Ovary (tissue), 7 donors: ENCODE measurements at regions not wholly inside any gene's neighbourhood (a gene's known extent, or its start where the extent isn't known, plus 50 kb on each side); places are given as distances from the start of the nearest gene placed in this dataset.

Source experiments
- DNase-seq, 5 donors: peaks; one replicate each; pipeline ENCODE4 v3.0.0-alpha.2; 2019 to 2020
- H3K27ac ChIP-seq, 2 donors: fragments of 200-600 bp; one replicate each; pipeline versions ENCODE4 v1.5.1 to v1.8.0; 2019 to 2022
- H3K27me3 ChIP-seq: fragments of 200-600 bp; one replicate; pipeline ENCODE4 v1.8.0; 2022
- H3K36me3 ChIP-seq: fragments of 200-600 bp; sonication (generic); one replicate; pipeline ENCODE4 v1.5.1; 2019
- H3K4me1 ChIP-seq: one replicate; pipeline ENCODE4 v1.8.1; 2013; ENCODE audit warnings: mild to moderate bottlenecking, moderate library complexity; ENCODE audit not compliant: insufficient read depth
- H3K4me3 ChIP-seq: fragments of 200-600 bp; sonication (generic); one replicate; pipeline ENCODE4 v1.5.1; 2017
- H3K9me3 ChIP-seq, 2 donors: fragments of 200-600 bp in 1 of 2; sonication (generic) in 1 of 2; one replicate each; pipeline versions ENCODE4 v1.5.1 to v1.8.1; 2013 to 2019; ENCODE audit warnings: mild to moderate bottlenecking in 1 of 2, moderate library complexity in 1 of 2
- EP300 ChIP-seq: sonication (generic); formaldehyde crosslinking; IDR thresholded peaks from one replicate; pipeline ENCODE4 v1.6.1; 2017; ENCODE audit warnings: antibody characterized with exemption
- POLR2A ChIP-seq: fragments of 450-650 bp; IDR thresholded peaks from one replicate; pipeline ENCODE4 v1.6.1; 2017; ENCODE audit warnings: antibody characterized with exemption, mild to moderate bottlenecking, moderate library complexity
- WGBS, 3 donors: extraction: QIAGEN DNeasy Blood & Tissue Kit in 1 of 3; methylation state at CpG; one replicate each; pipeline versions ENCODE4 v1.1.5 to v1.1.7; 2013 to 2017; 5-methylcytosine and 5-hydroxymethylcytosine counted together
- intact Hi-C, 4 donors: fragments of 100-400 bp; cut with DNase I; formaldehyde crosslinking; loops; one replicate each; pipeline versions ENCODE4 v1.11.0 to v1.15.1; 2022 to 2023
- TF ChIP-seq, protein P1 (sequence below), 3 donors: fragments of 450-650 bp in 2 of 3; fragments of 200-600 bp in 1 of 3; IDR thresholded peaks; one replicate each; pipeline versions ENCODE4 v1.5.1 to v1.8.0; 2016 to 2022; ENCODE audit warnings: antibody characterized with exemption in 3 of 3, mild to moderate bottlenecking in 1 of 3
- donor health status: DM: no; HTN: no; CAD: no; lungs with moderate emphysema.
- donor health status: DM: no; HTN: no; CAD: no.
- donor health status: Bipolar disorder and iron deficiency.
- donor health status: DM: no; HTN: no; CAD: no.
- donor health status: DM: yes; HTN: yes; CAD: no.

DNA sequence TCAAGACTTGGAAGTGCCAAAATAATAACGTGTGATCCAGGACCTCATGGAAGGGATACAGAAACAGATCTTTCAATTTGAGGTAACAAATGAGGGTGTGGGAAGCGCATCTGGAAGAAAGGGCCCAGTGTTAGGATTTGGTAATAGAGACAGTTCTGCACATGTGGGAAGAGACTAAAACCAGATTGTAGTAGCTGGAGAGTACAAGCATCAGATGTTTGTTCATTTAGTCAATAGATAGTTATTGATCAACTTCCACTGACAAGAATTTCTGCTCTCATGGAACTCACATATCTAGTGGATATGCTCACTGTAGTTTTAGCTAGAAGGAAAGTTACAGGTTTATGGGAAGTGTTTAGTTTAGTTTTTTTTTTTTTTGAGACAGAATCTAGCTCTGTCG lies 153.6 kb downstream of the TLR5 start:
- WGBS, 3 donors = 74 to 78% (median 78%) methylated on average over 3 of the region's 3 CpGs
- Histone ChIP-seq H3K27ac (no peak overlapping the region), H3K9me3 (no peaks in the 10 kb centered on the region), H3K27me3 (no peaks in the 10 kb centered on the region), H3K36me3 (no peaks in the 10 kb centered on the region), H3K4me3 (no peak overlapping the region), H3K4me1 (no peaks in the 10 kb centered on the region)
- no peak for DNase-seq
- intact Hi-C loops = no loop called here
- TF ChIP-seq, protein P1, sequence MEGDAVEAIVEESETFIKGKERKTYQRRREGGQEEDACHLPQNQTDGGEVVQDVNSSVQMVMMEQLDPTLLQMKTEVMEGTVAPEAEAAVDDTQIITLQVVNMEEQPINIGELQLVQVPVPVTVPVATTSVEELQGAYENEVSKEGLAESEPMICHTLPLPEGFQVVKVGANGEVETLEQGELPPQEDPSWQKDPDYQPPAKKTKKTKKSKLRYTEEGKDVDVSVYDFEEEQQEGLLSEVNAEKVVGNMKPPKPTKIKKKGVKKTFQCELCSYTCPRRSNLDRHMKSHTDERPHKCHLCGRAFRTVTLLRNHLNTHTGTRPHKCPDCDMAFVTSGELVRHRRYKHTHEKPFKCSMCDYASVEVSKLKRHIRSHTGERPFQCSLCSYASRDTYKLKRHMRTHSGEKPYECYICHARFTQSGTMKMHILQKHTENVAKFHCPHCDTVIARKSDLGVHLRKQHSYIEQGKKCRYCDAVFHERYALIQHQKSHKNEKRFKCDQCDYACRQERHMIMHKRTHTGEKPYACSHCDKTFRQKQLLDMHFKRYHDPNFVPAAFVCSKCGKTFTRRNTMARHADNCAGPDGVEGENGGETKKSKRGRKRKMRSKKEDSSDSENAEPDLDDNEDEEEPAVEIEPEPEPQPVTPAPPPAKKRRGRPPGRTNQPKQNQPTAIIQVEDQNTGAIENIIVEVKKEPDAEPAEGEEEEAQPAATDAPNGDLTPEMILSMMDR (IDR thresholded peaks at IDR 0.05) = no peak

DNA sequence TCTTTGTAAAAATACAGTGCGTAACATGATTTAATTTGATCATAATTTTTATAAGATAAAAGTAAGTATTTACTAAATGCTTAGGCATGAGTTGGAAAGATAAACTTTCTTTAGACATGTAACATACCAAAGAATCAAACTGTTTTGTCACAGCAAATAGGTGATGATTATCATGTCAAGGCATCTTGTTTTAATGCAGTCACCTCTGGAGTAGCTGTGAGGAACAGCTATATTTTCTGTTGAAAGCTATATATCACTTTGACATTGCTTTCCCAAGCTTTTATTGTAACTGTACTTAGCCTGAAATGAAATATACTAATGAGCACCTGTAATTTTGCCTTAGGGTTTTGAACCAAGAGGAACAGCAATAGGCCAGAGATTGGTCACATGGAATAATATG lies 151.9 kb downstream of the TLR5 start:
- DNase-seq = no peak
- H3K4me3 ChIP-seq = no peak overlapping the region
- 96 to 100% (median 98%) methylated on average over 1 of the region's 1 CpG for WGBS, 3 donors
- H3K27ac ChIP-seq = no peak overlapping the region
- no peaks in the 10 kb centered on the region for H3K36me3 ChIP-seq
- no peaks in the 10 kb centered on the region for H3K4me1 ChIP-seq
- H3K9me3 ChIP-seq = no peaks in the 10 kb centered on the region
- TF ChIP-seq EP300 (no peak), POLR2A (no peak)
- TF ChIP-seq, protein P1 (IDR thresholded peaks at IDR 0.05) = no peak
- intact Hi-C loops = no loop called here
- H3K27me3 ChIP-seq = no peaks in the 10 kb centered on the region

DNA sequence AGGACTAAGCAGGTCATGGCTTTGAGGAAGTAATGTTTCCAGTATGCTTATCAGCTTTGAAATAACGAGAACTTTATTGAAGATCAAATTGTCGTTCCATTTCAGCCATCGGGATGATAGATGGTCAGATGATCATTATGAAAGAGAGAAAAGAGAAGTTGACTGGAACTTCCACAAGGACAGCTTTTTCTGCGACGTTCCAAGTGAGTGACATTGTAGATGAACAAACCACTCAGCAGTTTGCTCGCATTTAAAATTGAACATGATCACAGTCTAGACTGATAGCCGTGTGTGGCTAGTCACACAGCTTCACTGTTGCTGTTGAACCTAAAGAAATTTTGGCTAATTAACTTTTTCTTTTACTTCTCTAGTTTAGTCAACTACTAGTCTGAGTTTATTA lies 151.1 kb downstream of the TLR5 start:
- Histone ChIP-seq H3K9me3 (no peaks in the 10 kb centered on the region), H3K36me3 (no peaks in the 10 kb centered on the region), H3K27me3 (no peaks in the 10 kb centered on the region), H3K4me3 (no peak overlapping the region), H3K27ac (no peak overlapping the region), H3K4me1 (no peaks in the 10 kb centered on the region)
- DNase-seq = no peak
- intact Hi-C loops = no loop called here
- WGBS, 3 donors = 84 to 93% (median 90%) methylated on average over 7 of the region's 7 CpGs
- TF ChIP-seq, protein P1 (IDR thresholded peaks at IDR 0.05) = no peak
- TF ChIP-seq POLR2A (no peak), EP300 (no peak)

DNA sequence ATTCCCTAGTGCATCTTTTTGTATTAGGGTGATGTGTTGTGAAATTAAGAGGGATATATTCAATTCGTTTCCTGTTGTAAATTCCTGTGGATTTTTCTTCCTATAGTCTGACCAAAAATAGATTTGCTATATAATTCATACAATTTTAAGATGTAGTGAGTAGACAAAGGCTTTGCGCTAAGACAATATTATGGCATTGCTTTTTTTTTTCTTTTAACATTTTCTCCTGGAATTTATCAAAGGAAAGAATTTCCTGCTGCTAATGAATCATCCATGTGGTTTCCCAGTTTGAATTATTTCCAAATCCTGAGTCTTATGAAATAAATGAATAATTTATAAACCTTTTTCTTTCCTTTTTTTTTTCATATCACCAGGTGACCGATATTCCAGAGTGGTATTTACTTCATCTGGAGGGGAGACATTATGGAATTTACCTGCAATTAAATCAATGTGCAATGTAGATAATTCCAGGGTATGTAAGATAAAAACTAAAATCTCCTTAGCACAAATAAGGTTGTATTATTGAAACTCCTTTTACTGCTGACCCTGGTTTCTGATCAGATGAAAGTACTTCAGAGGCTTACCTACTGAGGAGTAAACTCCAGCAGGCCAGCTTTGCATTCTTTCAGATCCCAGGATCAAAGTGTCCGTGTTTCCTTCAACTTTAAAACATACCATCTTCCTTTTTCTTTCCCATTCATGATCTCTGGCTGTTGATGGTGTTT lies 148.4 kb downstream of the TLR5 start:
- no peak overlapping the region for H3K4me3 ChIP-seq
- H3K27ac ChIP-seq = no peak overlapping the region
- intact Hi-C loops = no loop called here
- H3K9me3 ChIP-seq = no peaks in the 10 kb centered on the region
- no peak for TF ChIP-seq EP300
- TF ChIP-seq POLR2A = no peak
- TF ChIP-seq, protein P1 (IDR thresholded peaks at IDR 0.05) = no peak
- no peaks in the 10 kb centered on the region for H3K27me3 ChIP-seq
- WGBS, 3 donors = 35 to 54% (median 39%) methylated on average over 4 of the region's 4 CpGs
- H3K36me3 ChIP-seq = no peaks in the 10 kb centered on the region
- DNase-seq = no peak
- no peaks in the 10 kb centered on the region for H3K4me1 ChIP-seq
